Mucosa of rectum (tissue), 2 donors: ENCODE measurements at regions not wholly inside any gene's neighbourhood (a gene's known extent, or its start where the extent isn't known, plus 50 kb on each side); places are given as distances from the start of the nearest gene placed in this dataset.
"Not testable (repeated sequence)": the region's sequence is repeated elsewhere in the genome, so short reads cannot be mapped to it uniquely, and the experiment has no call there.

Experiments
- H3K27ac ChIP-seq, 2 donors: one replicate each; pipeline ENCODE4 v1.7.0; 2013; ENCODE audit warnings: inconsistent platforms in 2 of 2, low read depth in 2 of 2, low read length in 2 of 2
- H3K27me3 ChIP-seq, 2 donors: one replicate each; pipeline ENCODE4 v1.7.0; 2013; ENCODE audit warnings: low read length in 2 of 2; ENCODE audit not compliant: control insufficient read depth in 2 of 2, insufficient read depth in 2 of 2
- H3K36me3 ChIP-seq, 2 donors: one replicate each; pipeline ENCODE4 v1.7.0; 2013; ENCODE audit warnings: low read length in 2 of 2; ENCODE audit not compliant: control insufficient read depth in 2 of 2, insufficient read depth in 2 of 2
- H3K4me1 ChIP-seq, 2 donors: one replicate each; pipeline ENCODE4 v1.7.0; 2013; ENCODE audit warnings: low read length in 2 of 2, mild to moderate bottlenecking in 1 of 2; ENCODE audit not compliant: control insufficient read depth in 2 of 2, insufficient read depth in 2 of 2
- H3K4me3 ChIP-seq, 2 donors: one replicate each; pipeline ENCODE4 v1.7.0; 2013; ENCODE audit warnings: low read length in 2 of 2
- H3K9ac ChIP-seq, 2 donors: one replicate each; pipeline ENCODE4 v1.7.0; 2013; ENCODE audit warnings: low read length in 2 of 2, low read depth in 1 of 2, mild to moderate bottlenecking in 1 of 2
- H3K9me3 ChIP-seq, 2 donors: one replicate each; pipeline ENCODE4 v1.7.0; 2013; ENCODE audit warnings: low read length in 2 of 2; ENCODE audit not compliant: control insufficient read depth in 2 of 2
- donor health status: healthy.
- donor health status: Normal muscosa, but diverticular disease.

DNA sequence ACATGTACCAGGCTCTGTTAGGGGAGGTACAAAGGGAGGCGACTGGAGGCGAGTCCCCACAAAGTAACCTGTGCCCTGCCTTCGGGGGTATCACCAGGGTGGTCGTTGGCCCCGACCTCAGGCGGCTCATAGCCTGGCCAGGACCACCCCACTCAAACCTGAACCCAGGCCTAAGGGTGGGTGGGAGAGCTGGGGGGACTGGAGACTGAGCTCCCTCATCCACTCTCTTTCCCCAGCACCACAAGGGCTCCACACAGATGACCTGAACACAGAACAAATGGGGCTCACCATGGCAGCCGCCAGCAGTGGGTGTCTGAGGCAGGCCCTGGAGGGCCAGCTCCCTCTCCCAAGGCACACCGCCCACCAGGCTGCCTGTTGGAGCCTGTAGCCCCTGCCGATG, 120.6 kb upstream of the TNRC6C start:
- H3K36me3 ChIP-seq: no peaks in the 10 kb centered on the region
- H3K9me3 ChIP-seq: no peaks in the 10 kb centered on the region
- H3K4me3 ChIP-seq: no peak overlapping the region
- peaks cover 14 to 29% of the 10 kb centered on the region in 2 donors for H3K4me1 ChIP-seq
- no peak overlapping the region for H3K9ac ChIP-seq
- H3K27me3 ChIP-seq: no peaks in the 10 kb centered on the region
- H3K27ac ChIP-seq: no peak overlapping the region

DNA sequence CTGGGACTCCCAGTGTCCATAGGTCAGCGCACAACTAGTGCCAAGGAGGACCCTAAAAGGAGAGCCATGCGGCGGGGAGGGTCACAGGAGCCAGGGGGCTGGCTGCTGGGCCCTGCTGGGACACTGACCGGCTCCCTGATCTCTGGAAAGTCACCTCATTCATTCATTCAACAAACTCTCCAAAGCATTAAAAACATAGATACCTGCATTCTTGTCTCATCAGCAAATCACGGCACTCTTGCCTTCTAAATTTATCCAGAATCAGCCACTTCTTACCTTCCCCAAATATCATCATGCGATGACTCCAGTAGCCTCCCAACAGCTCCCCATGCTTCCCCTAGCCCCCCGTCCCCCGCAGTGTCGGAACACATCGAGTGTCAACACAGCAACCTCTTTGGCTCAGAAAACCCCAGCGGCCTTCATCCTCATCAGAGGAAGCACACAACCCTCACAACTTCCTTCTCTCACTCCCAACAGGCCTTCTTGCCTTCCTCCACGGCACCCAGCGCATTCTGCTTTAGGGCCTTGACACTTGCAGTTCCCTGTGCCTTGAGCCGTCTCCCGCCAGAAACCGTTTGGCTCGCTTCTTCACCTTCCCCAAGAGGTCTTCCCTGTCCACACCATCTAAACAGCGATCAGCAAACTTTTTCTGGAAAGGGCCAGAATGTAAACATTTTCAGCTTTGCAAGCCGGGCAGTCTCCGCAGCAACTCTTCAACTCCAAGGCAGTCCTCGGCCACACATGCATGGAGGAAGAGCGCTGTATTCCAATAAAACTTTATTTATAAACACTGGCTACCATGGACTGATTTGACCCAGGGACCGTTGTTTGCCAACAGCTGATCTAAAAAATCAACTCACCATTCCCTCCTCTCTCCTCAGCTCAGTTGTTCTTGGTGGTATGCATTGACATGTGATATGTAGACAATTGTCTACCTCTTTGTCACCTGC, 119.5 kb upstream of the TNRC6C start:
- Histone ChIP-seq H3K4me1 (peaks cover 14 to 31% of the 10 kb centered on the region in 2 donors), H3K4me3 (no peak overlapping the region), H3K27ac (peak overlapping the region in 1 of 2 donors; percentile 72), H3K36me3 (no peaks in the 10 kb centered on the region), H3K9me3 (no peaks in the 10 kb centered on the region), H3K27me3 (no peaks in the 10 kb centered on the region), H3K9ac (no peak overlapping the region)

DNA sequence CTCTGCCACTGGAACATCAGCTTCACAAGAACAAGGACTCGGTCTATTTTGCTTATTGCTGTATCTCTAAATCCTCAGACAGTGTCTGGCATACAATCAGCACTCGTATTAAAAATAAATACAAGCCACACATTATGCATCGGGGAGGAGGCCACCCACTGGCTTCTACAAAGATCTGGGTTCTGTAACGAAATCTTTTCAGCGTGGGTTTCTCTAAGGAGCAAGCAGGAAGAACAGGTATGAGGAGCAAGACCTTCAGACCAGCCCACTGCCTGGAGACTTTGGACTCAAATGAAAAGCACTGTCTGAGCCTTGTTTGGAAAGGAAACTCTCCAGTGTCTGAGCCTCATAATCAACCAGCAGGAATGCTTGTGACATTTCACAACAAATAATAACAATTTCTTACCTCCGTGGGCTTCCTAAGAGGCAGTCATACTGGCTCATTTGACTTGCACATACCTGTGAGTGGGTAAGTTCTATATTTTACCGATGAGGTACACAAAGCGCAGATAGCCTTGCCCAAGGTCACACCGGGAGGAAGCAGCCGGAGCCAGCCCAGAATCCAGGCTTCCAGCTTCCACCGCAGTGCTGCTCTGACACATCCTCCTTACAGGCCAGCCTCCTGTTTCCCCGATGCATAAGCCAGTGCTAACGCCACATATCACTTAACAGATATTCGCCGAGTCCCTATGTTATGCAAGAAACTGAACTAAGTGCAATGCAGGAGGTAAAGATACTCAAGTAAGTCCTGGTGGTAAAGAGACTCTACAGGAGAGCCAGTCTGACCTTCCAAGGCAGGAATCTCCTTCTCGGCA, 118.6 kb upstream of the TNRC6C start:
- Histone ChIP-seq H3K4me1 (peaks cover 11 to 31% of the 10 kb centered on the region in 2 donors), H3K36me3 (no peaks in the 10 kb centered on the region), H3K9me3 (no peaks in the 10 kb centered on the region), H3K27me3 (no peaks in the 10 kb centered on the region), H3K27ac (peak overlapping the region; percentile 1 to 72), H3K4me3 (peak overlapping the region in 1 of 2 donors; percentile 28), H3K9ac (peak overlapping the region in 1 of 2 donors; percentile 41)

DNA sequence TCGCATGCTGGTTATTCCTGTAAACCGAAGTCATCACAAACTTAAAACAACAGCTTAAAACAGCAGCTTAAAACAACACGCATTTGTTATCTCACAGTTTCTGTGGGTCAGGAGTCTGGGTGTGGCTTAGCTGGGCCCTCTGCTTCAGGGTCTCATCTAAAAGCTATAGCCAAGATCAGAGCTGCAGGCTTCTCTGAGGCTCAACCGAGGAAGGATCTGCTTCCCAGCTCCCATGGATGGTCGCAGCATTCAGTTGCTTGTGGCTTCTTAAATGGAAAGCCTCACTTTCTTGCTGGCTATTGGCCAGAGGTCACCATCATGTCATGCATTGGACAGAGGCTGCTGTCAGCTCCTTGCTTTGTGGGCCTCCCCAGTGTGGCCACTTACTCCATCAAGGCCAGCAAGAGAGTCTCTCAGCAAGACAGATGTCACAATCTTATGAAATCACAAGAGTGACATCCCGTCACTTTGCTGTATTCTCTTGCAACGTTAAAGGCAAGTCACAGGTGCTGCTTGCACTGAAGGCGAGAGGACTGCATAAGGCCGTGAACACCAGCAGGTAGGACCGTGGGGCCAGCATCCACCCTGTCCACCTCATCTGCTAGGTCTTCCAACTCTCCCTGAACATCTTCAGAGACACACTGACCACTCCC, 117.9 kb upstream of the TNRC6C start:
- no peaks in the 10 kb centered on the region for H3K36me3 ChIP-seq
- H3K27me3 ChIP-seq: no peaks in the 10 kb centered on the region
- peak overlapping the region in 1 of 2 donors; percentile 72 for H3K27ac ChIP-seq
- peak overlapping the region in 1 of 2 donors; percentile 28 for H3K4me3 ChIP-seq
- H3K4me1 ChIP-seq: peaks cover 11 to 31% of the 10 kb centered on the region in 2 donors
- H3K9ac ChIP-seq: peak overlapping the region in 1 of 2 donors; percentile 41
- no peaks in the 10 kb centered on the region for H3K9me3 ChIP-seq

DNA sequence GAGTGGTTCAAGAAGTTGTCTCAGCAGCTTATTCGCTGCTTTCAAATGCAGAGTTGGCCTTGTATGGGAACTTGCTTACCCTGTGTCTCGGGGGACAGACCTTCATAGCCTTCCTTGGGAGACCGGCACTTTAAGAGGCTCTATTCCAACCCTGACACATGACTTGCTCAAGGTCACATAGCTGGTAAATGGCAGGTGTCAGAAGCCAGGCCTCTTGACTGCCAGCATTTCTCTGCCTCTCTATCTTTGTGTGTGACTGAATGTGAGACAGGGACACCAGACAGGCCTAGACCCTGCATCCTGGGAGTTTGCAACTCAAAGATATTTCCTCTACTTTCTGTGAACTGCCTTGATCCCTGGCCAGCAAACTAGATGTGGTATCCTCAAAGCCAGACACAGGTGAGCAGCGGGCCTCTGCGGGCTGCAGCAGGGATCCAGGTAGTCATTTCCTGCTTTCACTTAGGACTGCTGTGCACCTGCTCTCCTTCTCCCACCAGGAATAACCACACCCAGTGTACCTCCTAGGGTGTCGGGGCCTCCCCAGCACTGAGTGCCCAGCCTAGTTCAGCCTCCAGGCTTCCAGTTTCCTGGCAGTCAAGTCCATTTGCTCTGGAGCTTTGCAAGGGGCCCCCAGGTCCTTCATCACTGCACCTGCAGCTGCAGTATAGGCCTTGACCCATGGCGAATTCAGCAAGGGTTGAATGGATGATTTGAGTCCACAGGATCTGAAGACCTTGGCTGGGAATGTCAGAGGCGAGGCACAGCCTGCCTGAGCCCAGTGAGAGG, 116.6 kb upstream of the TNRC6C start:
- Histone ChIP-seq H3K4me1 (peaks cover 11 to 31% of the 10 kb centered on the region in 2 donors), H3K36me3 (no peaks in the 10 kb centered on the region), H3K4me3 (no peak overlapping the region), H3K9me3 (no peaks in the 10 kb centered on the region), H3K9ac (no peak overlapping the region), H3K27ac (peak overlapping the region; percentile 18 to 32), H3K27me3 (no peaks in the 10 kb centered on the region)

DNA sequence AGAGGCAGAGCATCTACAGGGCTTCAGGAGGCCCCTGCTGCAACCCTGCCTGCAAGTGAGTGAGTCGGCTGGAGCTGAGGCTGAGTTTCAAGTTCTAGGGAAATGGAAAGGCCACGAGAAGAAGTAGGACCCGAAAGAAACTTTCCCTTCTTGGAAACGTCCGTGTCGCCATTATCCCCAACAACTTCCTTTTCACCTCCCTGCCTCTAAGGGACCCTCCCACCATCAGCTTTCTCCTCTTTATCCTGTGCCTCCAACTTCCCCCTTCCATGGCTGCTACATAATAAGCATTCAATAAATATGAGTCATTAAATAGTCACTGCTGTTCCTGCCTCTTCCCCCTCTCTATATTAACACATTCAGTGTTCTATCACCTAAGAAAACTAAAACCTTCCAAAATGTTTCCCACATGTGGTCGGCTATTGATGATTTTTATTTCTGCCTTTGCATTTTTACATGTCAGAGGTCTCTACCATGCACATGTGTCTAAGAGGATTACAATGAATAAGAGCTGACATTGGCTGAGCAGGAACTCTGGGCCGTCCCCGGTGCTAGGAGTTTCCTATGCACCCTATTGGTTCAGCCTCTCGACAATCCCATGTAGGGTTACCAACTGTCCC, 115.9 kb upstream of the TNRC6C start:
- Histone ChIP-seq H3K27ac (peak overlapping the region; percentile 18 to 32), H3K9me3 (no peaks in the 10 kb centered on the region), H3K9ac (no peak overlapping the region), H3K27me3 (no peaks in the 10 kb centered on the region), H3K36me3 (no peaks in the 10 kb centered on the region), H3K4me3 (no peak overlapping the region), H3K4me1 (peaks cover 11 to 31% of the 10 kb centered on the region in 2 donors)

DNA sequence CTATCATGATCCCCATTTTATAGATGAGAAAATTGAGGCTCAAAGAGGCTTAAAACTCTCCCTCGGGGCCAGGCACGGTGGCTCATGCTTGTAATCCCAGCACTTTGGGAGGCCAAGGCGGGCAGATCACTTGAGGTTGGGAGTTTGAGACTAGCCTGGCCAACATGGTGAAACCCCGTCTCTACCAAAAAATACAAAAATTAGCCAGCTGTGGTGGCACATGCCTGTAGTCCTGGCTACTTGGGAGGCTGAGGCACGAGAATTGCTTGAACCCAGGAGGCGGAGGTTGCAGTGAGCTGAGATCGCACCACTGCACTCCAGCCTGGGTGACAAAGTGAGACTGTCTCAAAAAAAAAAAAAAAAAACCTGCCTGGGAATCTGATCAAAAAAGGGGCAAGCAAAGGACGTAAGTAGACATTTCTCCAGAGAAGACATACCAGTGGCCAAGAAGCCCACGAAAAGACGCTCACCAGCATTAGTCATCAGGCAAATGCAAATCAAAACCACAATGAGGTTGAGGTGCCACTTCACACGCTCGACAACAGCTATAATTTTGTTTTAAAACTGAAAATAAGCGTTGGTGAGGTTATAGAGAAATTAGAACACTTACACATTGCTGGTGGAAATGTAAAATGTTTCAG, 115.1 kb upstream of the TNRC6C start:
- not testable (repeated sequence) for H3K27me3 ChIP-seq, H3K27ac ChIP-seq, H3K9me3 ChIP-seq, H3K9ac ChIP-seq, H3K36me3 ChIP-seq, H3K4me3 ChIP-seq
- H3K4me1 ChIP-seq: peaks cover 11 to 31% of the 10 kb centered on the region in 2 donors

DNA sequence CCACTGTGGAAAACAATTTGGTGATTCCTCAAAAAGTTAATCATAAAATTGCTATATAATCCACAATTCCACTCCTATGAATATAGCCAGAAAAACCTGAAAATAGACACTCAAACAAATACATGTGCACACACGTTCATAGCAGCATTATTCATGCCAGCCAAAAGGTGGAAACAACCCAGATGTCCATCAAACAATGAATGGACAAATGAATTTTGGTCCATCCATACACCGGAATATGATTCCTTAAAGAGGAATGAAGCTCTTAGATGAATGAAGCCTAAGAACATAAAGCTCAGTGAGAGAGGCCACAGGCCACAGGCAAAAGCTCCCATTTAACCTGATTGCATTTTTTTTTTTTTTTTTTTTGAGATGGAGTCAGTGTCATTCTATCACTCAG, 114.6 kb upstream of the TNRC6C start:
- no peaks in the 10 kb centered on the region for H3K27me3 ChIP-seq
- peaks cover 11 to 31% of the 10 kb centered on the region in 2 donors for H3K4me1 ChIP-seq
- H3K36me3 ChIP-seq: no peaks in the 10 kb centered on the region
- H3K4me3 ChIP-seq: no peak overlapping the region
- no peaks in the 10 kb centered on the region for H3K9me3 ChIP-seq
- H3K9ac ChIP-seq: no peak overlapping the region
- no peak overlapping the region for H3K27ac ChIP-seq

DNA sequence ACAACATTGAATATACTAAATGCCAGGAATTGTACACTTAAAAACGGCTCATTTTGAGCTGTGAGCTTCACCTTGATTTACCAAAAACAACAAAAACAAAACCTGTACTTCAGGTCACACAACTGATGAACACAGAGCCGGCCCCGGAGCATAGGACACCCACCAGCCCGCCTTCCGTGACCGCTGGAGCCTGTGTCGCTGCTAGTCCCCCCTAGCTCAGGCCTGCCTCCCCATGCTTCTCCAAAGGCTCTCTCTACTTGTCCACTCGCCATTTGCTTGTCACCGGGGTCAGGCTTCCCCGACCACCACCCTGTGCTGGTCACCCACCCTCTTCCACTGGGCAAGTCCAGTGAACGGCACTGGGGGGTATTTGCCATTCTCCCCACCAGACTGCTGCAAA, 113.8 kb upstream of the TNRC6C start:
- Histone ChIP-seq H3K27ac (no peak overlapping the region), H3K9ac (no peak overlapping the region), H3K9me3 (no peaks in the 10 kb centered on the region), H3K36me3 (no peaks in the 10 kb centered on the region), H3K4me3 (no peak overlapping the region), H3K4me1 (peaks cover 11 to 24% of the 10 kb centered on the region in 2 donors), H3K27me3 (no peaks in the 10 kb centered on the region)
